SK-N-SH (cell line): ENCODE measurements at regions not wholly inside any gene's neighbourhood (a gene's known extent, or its start where the extent isn't known, plus 50 kb on each side); places are given as distances from the start of the nearest gene placed in this dataset.

ENCODE experiments used
- CTCF ChIA-PET: fragments of 300-600, 350-600 bp; formaldehyde crosslinking; extraction: SDS; loops from one replicate; lab custom pipeline; 2021; lab: Yijun Ruan, JAX
- POLR2A ChIA-PET: fragments of 350-600 bp; sonication (Branson Sonifier 250); formaldehyde crosslinking; extraction: SDS; loops from one replicate; lab custom pipeline; 2020; ENCODE audit warnings: antibody characterized with exemption, inconsistent platforms; lab: Yijun Ruan, JAX
- DNase-seq: peaks from one replicate; pipeline ENCODE4 v3.0.0; 2012
- H2AFZ ChIP-seq: fragments of 200-600 bp; sonication (generic); 2 replicates; pipeline ENCODE4 v1.8.1; 2016; ENCODE audit warnings: antibody characterized with exemption, mild to moderate bottlenecking, low read depth
- H3F3A ChIP-seq: fragments of 200-600 bp; sonication (generic); replicated peaks from 2 replicates; pipeline ENCODE3; 2016; ENCODE audit warnings: antibody characterized with exemption, mild to moderate bottlenecking; ENCODE audit not compliant: insufficient read depth
- H3K27ac ChIP-seq, 2 experiments: fragments of 200-500 bp in 1 of 2; fragments of 200-600 bp in 1 of 2; sonication (Bioruptor generic) in 1 of 2; sonication (generic), shearing (Covaris generic) in 1 of 2; 2 replicates each; pipeline versions ENCODE4 v1.5.1 to v1.6.1; 2014 to 2016; ENCODE audit warnings: low read depth in 2 of 2, inconsistent platforms in 1 of 2, low read length in 1 of 2, mild to moderate bottlenecking in 1 of 2, mixed read lengths in 1 of 2
- H3K27me3 ChIP-seq: fragments of 200-600 bp; sonication (generic), shearing (Covaris generic); 2 replicates; pipeline ENCODE4 v1.6.1; 2016; ENCODE audit warnings: mixed run types; ENCODE audit not compliant: insufficient read depth
- H3K36me3 ChIP-seq, 2 experiments: fragments of 200-500 bp in 1 of 2; fragments of 200-600 bp in 1 of 2; sonication (Bioruptor generic) in 1 of 2; sonication (generic) in 1 of 2; replicated peaks in 1 of 2; 2 replicates each; pipeline versions ENCODE3 to v1.5.1; 2014 to 2016; ENCODE audit warnings: low read length in 1 of 2, mild to moderate bottlenecking in 1 of 2; ENCODE audit not compliant: insufficient read depth in 2 of 2, control insufficient read depth in 1 of 2
- H3K4me1 ChIP-seq, 2 experiments: fragments of 200-500 bp in 1 of 2; fragments of 200-600 bp in 1 of 2; sonication (Bioruptor generic) in 1 of 2; sonication (generic), shearing (Covaris generic) in 1 of 2; 2 replicates each; pipeline versions ENCODE4 v1.5.1 to v1.6.1; 2014 to 2016; ENCODE audit warnings: low read depth in 1 of 2, low read length in 1 of 2, mixed run types in 1 of 2; ENCODE audit not compliant: insufficient read depth in 2 of 2, control insufficient read depth in 1 of 2
- H3K4me2 ChIP-seq: fragments of 200-600 bp; sonication (generic), shearing (Covaris generic); 2 replicates; pipeline ENCODE4 v1.6.1; 2017; ENCODE audit warnings: mixed run types
- H3K4me3 ChIP-seq, 2 experiments: fragments of 200-500 bp in 1 of 2; fragments of 200-600 bp in 1 of 2; sonication (Bioruptor generic) in 1 of 2; sonication (generic), shearing (Covaris generic) in 1 of 2; 2 replicates each; pipeline versions ENCODE4 v1.5.1 to v1.8.1; 2014 to 2016; ENCODE audit warnings: low read depth in 2 of 2, inconsistent platforms in 1 of 2, low read length in 1 of 2, mild to moderate bottlenecking in 1 of 2, mixed read lengths in 1 of 2, moderate library complexity in 1 of 2
- H3K79me2 ChIP-seq: fragments of 200-600 bp; sonication (generic); 2 replicates; pipeline ENCODE4 v1.8.1; 2017; ENCODE audit warnings: mild to moderate bottlenecking; ENCODE audit not compliant: insufficient read depth
- H3K9ac ChIP-seq: fragments of 200-600 bp; sonication (generic); 2 replicates; pipeline ENCODE4 v1.6.1; 2017; ENCODE audit warnings: mixed run types
- H3K9me2 ChIP-seq: fragments of 200-600 bp; sonication (generic); 2 replicates; pipeline ENCODE4 v1.6.1; 2017; ENCODE audit warnings: mixed run types
- H3K9me3 ChIP-seq: fragments of 200-600 bp; sonication (generic); 2 replicates; pipeline ENCODE4 v1.6.1; 2017; ENCODE audit warnings: mixed run types, mild to moderate bottlenecking, moderate library complexity
- H4K20me1 ChIP-seq: fragments of 200-600 bp; sonication (generic); 2 replicates; pipeline ENCODE4 v1.6.1; 2017; ENCODE audit warnings: mild to moderate bottlenecking, mixed run types; ENCODE audit not compliant: insufficient read depth
- CHD2 ChIP-seq: fragments of 150-350 bp; IDR thresholded peaks from 2 replicates; pipeline ENCODE4 v1.6.1; 2018; ENCODE audit warnings: low read length; ENCODE audit not compliant: partially characterized antibody
- ELF1 ChIP-seq: IDR thresholded peaks from 2 replicates; pipeline ENCODE4 v1.4.0; 2012
- EZH2phosphoT487 ChIP-seq: fragments of 200-600 bp; sonication (generic); IDR thresholded peaks from 2 replicates; pipeline ENCODE4 v1.6.1; 2017; ENCODE audit warnings: low read depth, mixed run types, mild to moderate bottlenecking, antibody characterized with exemption, moderate library complexity, borderline replicate concordance
- FOXJ3 ChIP-seq: sonication (generic); formaldehyde crosslinking; IDR thresholded peaks from 2 replicates; pipeline ENCODE4 v1.5.1; 2020; ENCODE audit warnings: mild to moderate bottlenecking, missing genetic modification reagents
- FOXM1 ChIP-seq: IDR thresholded peaks from 2 replicates; pipeline ENCODE4 v1.4.0; 2012; ENCODE audit warnings: low read depth, mild to moderate bottlenecking
- IRF3 ChIP-seq: fragments of 150-350 bp; IDR thresholded peaks from 2 replicates; pipeline ENCODE4 v1.6.1; 2016; ENCODE audit warnings: mild to moderate bottlenecking, low read depth, low read length
- JUND ChIP-seq: IDR thresholded peaks from 2 replicates; pipeline ENCODE4 v1.4.0; 2012
- NFIC ChIP-seq: IDR thresholded peaks from 2 replicates; pipeline ENCODE4 v1.4.0; 2012; ENCODE audit warnings: borderline replicate concordance
- PBX3 ChIP-seq: IDR thresholded peaks from 2 replicates; pipeline ENCODE4; 2012
- POLR2AphosphoS5 ChIP-seq: IDR thresholded peaks from 2 replicates; pipeline ENCODE4 v1.6.1; 2012; ENCODE audit warnings: low read depth, low read length
- RAD21 ChIP-seq: IDR thresholded peaks from 2 replicates; pipeline ENCODE4 v1.6.1; 2012; ENCODE audit warnings: mild to moderate bottlenecking, low read length
- RCOR1 ChIP-seq: fragments of 150-350 bp; IDR thresholded peaks from 2 replicates; pipeline ENCODE4 v1.6.1; 2017; ENCODE audit warnings: antibody characterized with exemption, low read length
- SIN3A ChIP-seq: IDR thresholded peaks from 2 replicates; pipeline ENCODE4 v1.6.1; 2012; ENCODE audit warnings: low read depth, mild to moderate bottlenecking, low read length, moderate library complexity, borderline replicate concordance
- TAF1 ChIP-seq: IDR thresholded peaks from 2 replicates; pipeline ENCODE4 v1.6.1; 2012; ENCODE audit warnings: low read depth, mild to moderate bottlenecking, low read length, moderate library complexity, borderline replicate concordance
- TCF12 ChIP-seq: IDR thresholded peaks from 2 replicates; pipeline ENCODE4 v1.4.0; 2012
- USF1 ChIP-seq: IDR thresholded peaks from 2 replicates; pipeline ENCODE4 v1.4.0; 2012; ENCODE audit warnings: low read depth, borderline replicate concordance
- YY1 ChIP-seq: IDR thresholded peaks from 2 replicates; pipeline ENCODE4 v1.4.0; 2012; ENCODE audit warnings: low read depth, mild to moderate bottlenecking
- WGBS: methylation state at CpG from one replicate; pipeline ENCODE4 v1.1.6; 2017; ENCODE audit warnings: low lambda C conversion rate; 5-methylcytosine and 5-hydroxymethylcytosine counted together
- TF ChIP-seq, protein P1 (sequence below): IDR thresholded peaks from 2 replicates; pipeline ENCODE4 v1.4.0; 2012; ENCODE audit warnings: low read depth

GRCh38 chr11:110960167-110960566, 247.9 kb upstream of the ARHGAP20 start:
- DNase-seq: no peak
- Histone ChIP-seq H3K4me2 (no peak overlapping the region), H3K27me3 (no peaks in the 10 kb centered on the region), H3K79me2 (no peaks in the 10 kb centered on the region), H3K36me3 (no peaks in the 10 kb centered on the region), H2AFZ (no peak overlapping the region), H3K27ac (no peak overlapping the region), H3F3A (no peaks in the 10 kb centered on the region), H3K4me3 (no peak overlapping the region), H3K9ac (no peak overlapping the region), H3K9me2 (no peaks in the 10 kb centered on the region), H4K20me1 (no peaks in the 10 kb centered on the region), H3K4me1 (peaks cover 0 to 2% of the 10 kb centered on the region in 2 experiments; a peak in 1 of 4 replicates), H3K9me3 (no peaks in the 10 kb centered on the region)
- 86% methylated on average over 3 of the region's 3 CpGs for WGBS
- CTCF ChIA-PET: no interaction called here
- POLR2A ChIA-PET: no interaction called here
- TF ChIP-seq CHD2: no peak
- no peak for TF ChIP-seq RAD21
- TF ChIP-seq USF1: no peak
- TF ChIP-seq PBX3: no peak
- no peak for TF ChIP-seq TCF12
- no peak for TF ChIP-seq RCOR1
- no peak for TF ChIP-seq TAF1
- no peak for TF ChIP-seq YY1
- TF ChIP-seq ELF1: no peak
- TF ChIP-seq, protein P1, sequence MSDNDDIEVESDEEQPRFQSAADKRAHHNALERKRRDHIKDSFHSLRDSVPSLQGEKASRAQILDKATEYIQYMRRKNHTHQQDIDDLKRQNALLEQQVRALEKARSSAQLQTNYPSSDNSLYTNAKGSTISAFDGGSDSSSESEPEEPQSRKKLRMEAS: no peak
- no peak for TF ChIP-seq FOXJ3
- no peak for TF ChIP-seq IRF3
- TF ChIP-seq NFIC: no peak
- no peak for TF ChIP-seq JUND
- no peak for TF ChIP-seq SIN3A
- TF ChIP-seq FOXM1: no peak

DNA sequence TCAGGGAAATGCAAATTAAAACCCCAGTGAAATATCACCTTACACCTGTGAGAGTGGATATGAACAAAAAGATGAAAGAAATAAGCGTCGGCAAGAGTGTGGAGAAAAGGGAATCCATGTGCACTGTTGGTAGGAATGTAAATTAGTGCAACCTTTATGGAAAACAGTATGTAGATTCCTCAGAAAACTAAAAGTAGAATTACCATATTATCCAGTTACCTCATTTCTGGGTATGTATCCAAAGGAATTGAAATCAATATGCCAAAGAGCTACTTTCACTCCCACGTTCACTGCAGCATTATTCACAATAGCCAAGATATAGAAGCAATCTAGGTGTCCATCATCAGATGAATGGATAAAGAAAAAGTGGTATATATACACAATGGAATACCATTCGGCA, 246.0 kb upstream of the ARHGAP20 start:
- ChIA-PET CTCF (no interaction called here), POLR2A (no interaction called here)
- no peak overlapping the region for H2AFZ ChIP-seq
- no peaks in the 10 kb centered on the region for H3F3A ChIP-seq
- no peak overlapping the region for H3K27ac ChIP-seq
- no peak for DNase-seq
- H3K36me3 ChIP-seq: no peaks in the 10 kb centered on the region
- H3K27me3 ChIP-seq: no peaks in the 10 kb centered on the region
- H3K4me2 ChIP-seq: no peak overlapping the region
- TF ChIP-seq TCF12 (no peak), EZH2phosphoT487 (no peak), NFIC (no peak), POLR2AphosphoS5 (no peak), IRF3 (no peak), FOXM1 (no peak)
- H3K9me2 ChIP-seq: no peaks in the 10 kb centered on the region
- no peaks in the 10 kb centered on the region for H3K79me2 ChIP-seq
- no peak overlapping the region for H3K4me3 ChIP-seq
- H3K9ac ChIP-seq: no peak overlapping the region
- H3K4me1 ChIP-seq: peaks cover 0 to under 1% of the 10 kb centered on the region in 2 experiments; a peak in 1 of 4 replicates
- H3K9me3 ChIP-seq: no peaks in the 10 kb centered on the region
- H4K20me1 ChIP-seq: no peaks in the 10 kb centered on the region
- 78% methylated on average over 4 of the region's 4 CpGs for WGBS
